HCT116 (cell line): ENCODE measurements at regions not wholly inside any gene's neighbourhood (a gene's known extent, or its start where the extent isn't known, plus 50 kb on each side); places are given as distances from the start of the nearest gene placed in this dataset.

ENCODE experiments used
- EZH2 ChIP-seq: fragments of 200-600 bp; sonication (generic); IDR thresholded peaks from 2 replicates; pipeline ENCODE4 v1.6.1; 2017; ENCODE audit warnings: antibody characterized with exemption, mixed run types
- POLR2A ChIP-seq: IDR thresholded peaks from 2 replicates; pipeline ENCODE4 v1.7.0; 2011; ENCODE audit warnings: borderline replicate concordance; ENCODE audit not compliant: insufficient read depth, insufficient read length; ENCODE audit errors: extremely low read depth
- POLR2AphosphoS5 ChIP-seq: IDR thresholded peaks from 2 replicates; pipeline ENCODE4 v1.6.1; 2011; ENCODE audit warnings: mild to moderate bottlenecking, low read depth, low read length, moderate library complexity
- SIN3A ChIP-seq: IDR thresholded peaks from 2 replicates; pipeline ENCODE4 v1.6.1; 2012; ENCODE audit warnings: low read depth
- YY1 ChIP-seq: IDR thresholded peaks from 2 replicates; pipeline ENCODE4 v1.6.1; 2011; ENCODE audit warnings: low read length, low read depth, moderate library complexity, mild to moderate bottlenecking; ENCODE audit not compliant: insufficient replicate concordance; ENCODE audit errors: extremely low read depth
- ZFX ChIP-seq: fragments of 450-650 bp; IDR thresholded peaks from 2 replicates; pipeline ENCODE4 v1.6.1; 2017
- TF ChIP-seq, protein P1 (sequence below), 3 experiments: fragments of 200-600 bp in 1 of 3; sonication (generic) in 1 of 3; IDR thresholded peaks in 2 of 3; conservative IDR thresholded peaks in 1 of 3; 2 replicates each; pipeline ENCODE4 v1.5.1; 2012 to 2017; ENCODE audit warnings: low read depth in 2 of 3, low read length in 2 of 3, antibody characterized with exemption in 1 of 3, borderline replicate concordance in 1 of 3, control low read depth in 1 of 3, mild to moderate bottlenecking in 1 of 3, mixed read lengths in 1 of 3, mixed run types in 1 of 3, moderate library complexity in 1 of 3; ENCODE audit not compliant: insufficient read depth in 1 of 3
- TF ChIP-seq, protein P2 (sequence below): IDR thresholded peaks from 2 replicates; pipeline ENCODE4 v1.6.1; 2012

DNA sequence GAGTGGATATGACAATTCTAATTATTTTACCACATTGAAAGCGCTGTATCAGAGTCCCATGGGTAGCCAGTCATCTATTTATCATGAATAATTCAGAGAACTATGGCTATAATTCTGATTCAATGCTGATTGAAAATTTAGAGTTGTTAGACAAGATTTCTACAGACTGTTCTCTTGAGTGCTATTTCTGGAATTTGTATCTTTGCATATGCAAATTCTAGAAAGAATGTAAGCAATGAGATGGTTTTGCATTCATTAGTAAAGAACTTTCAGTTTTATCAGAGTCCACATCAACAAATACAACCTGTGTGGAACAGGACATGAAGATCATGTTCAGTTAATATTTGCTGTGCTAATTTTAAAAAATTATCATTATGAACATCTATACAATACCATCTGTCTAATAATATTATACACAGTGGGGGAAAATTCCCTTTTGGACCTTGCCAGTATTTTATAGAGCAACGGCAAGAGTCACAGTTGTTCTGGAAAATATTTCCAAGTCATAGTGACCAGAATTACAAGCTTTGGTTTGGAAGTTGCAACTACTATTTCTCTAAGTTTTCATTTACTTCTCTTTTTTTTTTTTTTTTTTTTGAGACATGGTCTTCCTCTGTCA, 372.7 kb upstream of the PTGER4 start:
- TF ChIP-seq, protein P1, sequence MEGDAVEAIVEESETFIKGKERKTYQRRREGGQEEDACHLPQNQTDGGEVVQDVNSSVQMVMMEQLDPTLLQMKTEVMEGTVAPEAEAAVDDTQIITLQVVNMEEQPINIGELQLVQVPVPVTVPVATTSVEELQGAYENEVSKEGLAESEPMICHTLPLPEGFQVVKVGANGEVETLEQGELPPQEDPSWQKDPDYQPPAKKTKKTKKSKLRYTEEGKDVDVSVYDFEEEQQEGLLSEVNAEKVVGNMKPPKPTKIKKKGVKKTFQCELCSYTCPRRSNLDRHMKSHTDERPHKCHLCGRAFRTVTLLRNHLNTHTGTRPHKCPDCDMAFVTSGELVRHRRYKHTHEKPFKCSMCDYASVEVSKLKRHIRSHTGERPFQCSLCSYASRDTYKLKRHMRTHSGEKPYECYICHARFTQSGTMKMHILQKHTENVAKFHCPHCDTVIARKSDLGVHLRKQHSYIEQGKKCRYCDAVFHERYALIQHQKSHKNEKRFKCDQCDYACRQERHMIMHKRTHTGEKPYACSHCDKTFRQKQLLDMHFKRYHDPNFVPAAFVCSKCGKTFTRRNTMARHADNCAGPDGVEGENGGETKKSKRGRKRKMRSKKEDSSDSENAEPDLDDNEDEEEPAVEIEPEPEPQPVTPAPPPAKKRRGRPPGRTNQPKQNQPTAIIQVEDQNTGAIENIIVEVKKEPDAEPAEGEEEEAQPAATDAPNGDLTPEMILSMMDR (IDR thresholded peaks at IDR 0.05 in 2 of 3, conservative IDR thresholded peaks at IDR 0.05 in 1 of 3; ENCODE audit: borderline replicate concordance in 1 of 3, insufficient read depth in 1 of 3, low read depth in 2 of 3, low read length in 2 of 3), result no peak
- no peak for TF ChIP-seq EZH2
- TF ChIP-seq SIN3A, result no peak
- no peak for TF ChIP-seq POLR2AphosphoS5
- TF ChIP-seq ZFX, result no peak
- TF ChIP-seq POLR2A, result no peak
- TF ChIP-seq, protein P2, sequence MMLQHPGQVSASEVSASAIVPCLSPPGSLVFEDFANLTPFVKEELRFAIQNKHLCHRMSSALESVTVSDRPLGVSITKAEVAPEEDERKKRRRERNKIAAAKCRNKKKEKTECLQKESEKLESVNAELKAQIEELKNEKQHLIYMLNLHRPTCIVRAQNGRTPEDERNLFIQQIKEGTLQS, result no peak
- no peak for TF ChIP-seq YY1
